WTC11 (cell line): ENCODE measurements at regions not wholly inside any gene's neighbourhood (a gene's known extent, or its start where the extent isn't known, plus 50 kb on each side); places are given as distances from the start of the nearest gene placed in this dataset.

ENCODE experiments used
- ATAC-seq: fragments of 200-7000 bp; cut with Tn5 transposase; 2 replicates; pipeline ENCODE4 v1.10.0; 2021; ENCODE audit warnings: mild to moderate bottlenecking, moderate library complexity
- CTCF ChIA-PET: fragments of 300-600 bp; sonication (Branson Sonifier 250); formaldehyde crosslinking; loops from one replicate; lab custom pipeline; 2021; ENCODE audit warnings: antibody characterized with exemption; lab: Charles Lee
- POLR2A ChIA-PET: fragments of 350-600 bp; sonication (Branson Sonifier 250); formaldehyde crosslinking; loops from one replicate; lab custom pipeline; 2021; ENCODE audit warnings: antibody characterized with exemption; lab: Charles Lee
- DNase-seq: peaks from one replicate; pipeline ENCODE4 v3.0.0; 2021; ENCODE audit warnings: low spot score
- H3K27ac Mint-ChIP-seq: 2 replicates; pipeline ENCODE4 v1.8.0; 2021; ENCODE audit warnings: mixed read lengths
- H3K27me3 Mint-ChIP-seq: 2 replicates; pipeline ENCODE4 v1.8.0; 2021; ENCODE audit warnings: low read depth, mild to moderate bottlenecking, moderate library complexity, mixed read lengths
- H3K36me3 Mint-ChIP-seq: 2 replicates; pipeline ENCODE4 v1.8.0; 2021; ENCODE audit warnings: mixed read lengths
- H3K4me1 Mint-ChIP-seq: 2 replicates; pipeline ENCODE4 v1.8.0; 2022; ENCODE audit warnings: mixed read lengths
- H3K4me3 Mint-ChIP-seq: 2 replicates; pipeline ENCODE4 v1.8.0; 2021; ENCODE audit warnings: mild to moderate bottlenecking, moderate library complexity, mixed read lengths
- H3K9me3 Mint-ChIP-seq: 2 replicates; pipeline ENCODE4 v1.8.0; 2021; ENCODE audit warnings: mixed read lengths
- ATF3 ChIP-seq: sonication (generic); formaldehyde crosslinking; conservative IDR thresholded peaks from 2 replicates; pipeline ENCODE4 v1.8.1; 2022; ENCODE audit warnings: mild to moderate bottlenecking, missing genetic modification reagents
- ELF4 ChIP-seq: sonication (generic); formaldehyde crosslinking; IDR thresholded peaks from 2 replicates; pipeline ENCODE4 v1.8.1; 2022; ENCODE audit warnings: low read depth, mild to moderate bottlenecking, moderate library complexity, missing genetic modification reagents
- EMX1 ChIP-seq: fragments of 250-450 bp; sonication (Bioruptor Pico); IDR thresholded peaks from 2 replicates; pipeline ENCODE4 v1.8.0; 2021; ENCODE audit warnings: mild to moderate bottlenecking
- GRHL2 ChIP-seq: fragments of 250-450 bp; sonication (Bioruptor Pico); IDR thresholded peaks from 2 replicates; pipeline ENCODE4 v1.8.0; 2022; ENCODE audit warnings: mild to moderate bottlenecking, moderate library complexity; ENCODE audit not compliant: insufficient replicate concordance, severe bottlenecking
- MYBL2 ChIP-seq: sonication (generic); formaldehyde crosslinking; IDR thresholded peaks from 2 replicates; pipeline ENCODE4 v1.8.1; 2023; ENCODE audit warnings: mild to moderate bottlenecking, moderate library complexity, missing genetic modification reagents
- NR2C2 ChIP-seq: sonication (generic); formaldehyde crosslinking; IDR thresholded peaks from 2 replicates; pipeline ENCODE4 v1.8.0; 2022; ENCODE audit warnings: mild to moderate bottlenecking, missing genetic modification reagents
- RORB ChIP-seq: fragments of 250-450 bp; sonication (Bioruptor Pico); IDR thresholded peaks from 2 replicates; pipeline ENCODE4 v1.9.0; 2021; ENCODE audit warnings: mild to moderate bottlenecking
- SMAD3 ChIP-seq: sonication (generic); formaldehyde crosslinking; IDR thresholded peaks from 2 replicates; pipeline ENCODE4 v1.8.0; 2022; ENCODE audit warnings: missing genetic modification reagents, mild to moderate bottlenecking, borderline replicate concordance
- SOX15 ChIP-seq: fragments of 250-450 bp; sonication (Bioruptor Pico); IDR thresholded peaks from 2 replicates; pipeline ENCODE4 v1.9.0; 2021; ENCODE audit warnings: mild to moderate bottlenecking
- TEAD1 ChIP-seq: sonication (generic); formaldehyde crosslinking; IDR thresholded peaks from 2 replicates; pipeline ENCODE4 v1.8.0; 2022; ENCODE audit warnings: mild to moderate bottlenecking, missing genetic modification reagents
- ZNF232 ChIP-seq: sonication (generic); formaldehyde crosslinking; IDR thresholded peaks from 2 replicates; pipeline ENCODE4 v1.8.0; 2022; ENCODE audit warnings: mild to moderate bottlenecking, missing genetic modification reagents
- ZNF263 ChIP-seq: sonication (generic); formaldehyde crosslinking; IDR thresholded peaks from 2 replicates; pipeline ENCODE4 v1.8.1; 2022; ENCODE audit warnings: low read depth, mild to moderate bottlenecking, moderate library complexity, missing genetic modification reagents
- ZNF281 ChIP-seq: sonication (generic); formaldehyde crosslinking; IDR thresholded peaks from 2 replicates; pipeline ENCODE4 v1.8.0; 2023; ENCODE audit warnings: mild to moderate bottlenecking, missing genetic modification reagents
- ZNF317 ChIP-seq: sonication (generic); formaldehyde crosslinking; IDR thresholded peaks from 2 replicates; pipeline ENCODE4 v1.8.1; 2023; ENCODE audit warnings: low read depth, mild to moderate bottlenecking, moderate library complexity, missing genetic modification reagents, borderline replicate concordance
- TF ChIP-seq, protein P1 (sequence below): sonication (generic); formaldehyde crosslinking; IDR thresholded peaks from 2 replicates; pipeline ENCODE4 v1.8.0; 2023; ENCODE audit warnings: missing genetic modification reagents
- TF ChIP-seq, protein P2 (sequence below): sonication (generic); formaldehyde crosslinking; IDR thresholded peaks from 2 replicates; pipeline ENCODE4 v1.8.1; 2023; ENCODE audit warnings: mild to moderate bottlenecking, moderate library complexity, missing genetic modification reagents
- TF ChIP-seq, protein P3 (sequence below): sonication (generic); formaldehyde crosslinking; IDR thresholded peaks from 2 replicates; pipeline ENCODE4 v1.8.1; 2023; ENCODE audit warnings: mild to moderate bottlenecking, missing genetic modification reagents, moderate library complexity
- TF ChIP-seq, protein P4 (sequence below): fragments of 250-450 bp; sonication (Bioruptor Pico); IDR thresholded peaks from 2 replicates; pipeline ENCODE4 v1.9.0; 2021; ENCODE audit warnings: moderate library complexity, mild to moderate bottlenecking, inconsistent platforms, borderline replicate concordance
- TF ChIP-seq, protein P5 (sequence below): sonication (generic); formaldehyde crosslinking; IDR thresholded peaks from 2 replicates; pipeline ENCODE4 v1.8.1; 2023; ENCODE audit warnings: mild to moderate bottlenecking, missing genetic modification reagents

DNA sequence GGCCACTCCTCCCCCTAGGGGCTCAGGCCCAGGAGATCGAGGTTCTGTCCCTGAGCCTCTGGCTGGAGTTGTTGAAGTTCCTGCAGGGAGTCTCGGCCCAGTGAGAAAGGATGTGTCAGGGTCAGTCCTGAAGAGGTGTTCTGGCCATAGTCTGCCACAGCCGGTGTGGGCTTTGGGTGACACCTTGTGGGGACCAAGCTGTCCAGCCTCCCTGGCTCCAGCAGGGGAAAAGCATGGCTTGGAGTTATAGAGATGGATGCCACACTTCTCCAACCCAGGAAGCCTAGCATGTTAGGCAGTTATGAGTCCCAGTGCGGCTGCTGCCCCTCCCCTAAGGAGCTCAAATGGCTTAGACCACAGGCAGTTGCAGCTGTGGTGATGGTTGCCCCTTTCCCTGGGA lies 945.6 kb upstream of the GBE1 start (continued):
- TF ChIP-seq ZNF281: no peak
- TF ChIP-seq NR2C2 (CRISPR knock-in tag): no peak
- no peak for TF ChIP-seq ELF4 (CRISPR knock-in tag)
- TF ChIP-seq, protein P1, sequence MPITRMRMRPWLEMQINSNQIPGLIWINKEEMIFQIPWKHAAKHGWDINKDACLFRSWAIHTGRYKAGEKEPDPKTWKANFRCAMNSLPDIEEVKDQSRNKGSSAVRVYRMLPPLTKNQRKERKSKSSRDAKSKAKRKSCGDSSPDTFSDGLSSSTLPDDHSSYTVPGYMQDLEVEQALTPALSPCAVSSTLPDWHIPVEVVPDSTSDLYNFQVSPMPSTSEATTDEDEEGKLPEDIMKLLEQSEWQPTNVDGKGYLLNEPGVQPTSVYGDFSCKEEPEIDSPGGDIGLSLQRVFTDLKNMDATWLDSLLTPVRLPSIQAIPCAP (CRISPR knock-in tag): no peak
- TF ChIP-seq, protein P2, sequence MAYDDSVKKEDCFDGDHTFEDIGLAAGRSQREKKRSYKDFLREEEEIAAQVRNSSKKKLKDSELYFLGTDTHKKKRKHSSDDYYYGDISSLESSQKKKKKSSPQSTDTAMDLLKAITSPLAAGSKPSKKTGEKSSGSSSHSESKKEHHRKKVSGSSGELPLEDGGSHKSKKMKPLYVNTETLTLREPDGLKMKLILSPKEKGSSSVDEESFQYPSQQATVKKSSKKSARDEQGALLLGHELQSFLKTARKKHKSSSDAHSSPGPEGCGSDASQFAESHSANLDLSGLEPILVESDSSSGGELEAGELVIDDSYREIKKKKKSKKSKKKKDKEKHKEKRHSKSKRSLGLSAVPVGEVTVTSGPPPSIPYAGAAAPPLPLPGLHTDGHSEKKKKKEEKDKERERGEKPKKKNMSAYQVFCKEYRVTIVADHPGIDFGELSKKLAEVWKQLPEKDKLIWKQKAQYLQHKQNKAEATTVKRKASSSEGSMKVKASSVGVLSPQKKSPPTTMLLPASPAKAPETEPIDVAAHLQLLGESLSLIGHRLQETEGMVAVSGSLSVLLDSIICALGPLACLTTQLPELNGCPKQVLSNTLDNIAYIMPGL (CRISPR knock-in tag): no peak

DNA sequence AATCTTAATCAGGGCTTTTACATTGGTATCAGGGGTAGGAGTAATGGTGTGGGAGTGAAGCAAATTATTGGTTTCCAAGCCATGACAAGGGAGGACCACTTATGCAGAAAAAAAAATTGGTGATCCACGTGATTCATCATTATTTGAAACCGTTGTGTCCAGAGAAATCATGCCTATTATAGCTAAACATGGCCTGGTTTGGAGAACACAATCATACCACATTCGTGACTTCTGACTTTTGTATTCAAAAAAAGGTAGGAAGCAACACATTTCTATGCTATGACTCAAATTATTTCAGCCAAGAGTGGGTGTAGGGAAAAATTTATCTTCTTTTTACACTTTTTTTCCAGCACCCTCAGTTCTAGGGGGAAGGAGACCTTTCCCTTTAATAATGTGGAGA lies 924.3 kb upstream of the GBE1 start:
- no peak for TF ChIP-seq GRHL2 (CRISPR knock-in tag)
- no peak for TF ChIP-seq ZNF263
- TF ChIP-seq SOX15: no peak
- TF ChIP-seq, protein P3, sequence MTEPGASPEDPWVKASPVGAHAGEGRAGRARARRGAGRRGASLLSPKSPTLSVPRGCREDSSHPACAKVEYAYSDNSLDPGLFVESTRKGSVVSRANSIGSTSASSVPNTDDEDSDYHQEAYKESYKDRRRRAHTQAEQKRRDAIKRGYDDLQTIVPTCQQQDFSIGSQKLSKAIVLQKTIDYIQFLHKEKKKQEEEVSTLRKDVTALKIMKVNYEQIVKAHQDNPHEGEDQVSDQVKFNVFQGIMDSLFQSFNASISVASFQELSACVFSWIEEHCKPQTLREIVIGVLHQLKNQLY (CRISPR knock-in tag): no peak
- no peak for TF ChIP-seq TEAD1 (CRISPR knock-in tag)
- TF ChIP-seq, protein P4, sequence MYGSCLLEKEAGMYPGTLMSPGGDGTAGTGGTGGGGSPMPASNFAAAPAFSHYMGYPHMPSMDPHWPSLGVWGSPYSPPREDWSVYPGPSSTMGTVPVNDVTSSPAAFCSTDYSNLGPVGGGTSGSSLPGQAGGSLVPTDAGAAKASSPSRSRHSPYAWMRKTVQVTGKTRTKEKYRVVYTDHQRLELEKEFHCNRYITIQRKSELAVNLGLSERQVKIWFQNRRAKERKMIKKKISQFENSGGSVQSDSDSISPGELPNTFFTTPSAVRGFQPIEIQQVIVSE (CRISPR knock-in tag): no peak
- no peak for TF ChIP-seq SMAD3 (CRISPR knock-in tag)
- TF ChIP-seq ATF3: no peak
- no peak for TF ChIP-seq ZNF232 (CRISPR knock-in tag)
- no peak for TF ChIP-seq EMX1 (CRISPR knock-in tag)
- no peak for TF ChIP-seq MYBL2 (CRISPR knock-in tag)
- TF ChIP-seq RORB (CRISPR knock-in tag): no peak
- TF ChIP-seq, protein P5, sequence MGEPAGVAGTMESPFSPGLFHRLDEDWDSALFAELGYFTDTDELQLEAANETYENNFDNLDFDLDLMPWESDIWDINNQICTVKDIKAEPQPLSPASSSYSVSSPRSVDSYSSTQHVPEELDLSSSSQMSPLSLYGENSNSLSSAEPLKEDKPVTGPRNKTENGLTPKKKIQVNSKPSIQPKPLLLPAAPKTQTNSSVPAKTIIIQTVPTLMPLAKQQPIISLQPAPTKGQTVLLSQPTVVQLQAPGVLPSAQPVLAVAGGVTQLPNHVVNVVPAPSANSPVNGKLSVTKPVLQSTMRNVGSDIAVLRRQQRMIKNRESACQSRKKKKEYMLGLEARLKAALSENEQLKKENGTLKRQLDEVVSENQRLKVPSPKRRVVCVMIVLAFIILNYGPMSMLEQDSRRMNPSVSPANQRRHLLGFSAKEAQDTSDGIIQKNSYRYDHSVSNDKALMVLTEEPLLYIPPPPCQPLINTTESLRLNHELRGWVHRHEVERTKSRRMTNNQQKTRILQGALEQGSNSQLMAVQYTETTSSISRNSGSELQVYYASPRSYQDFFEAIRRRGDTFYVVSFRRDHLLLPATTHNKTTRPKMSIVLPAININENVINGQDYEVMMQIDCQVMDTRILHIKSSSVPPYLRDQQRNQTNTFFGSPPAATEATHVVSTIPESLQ (CRISPR knock-in tag): no peak
- TF ChIP-seq ZNF317 (CRISPR knock-in tag): no peak
- no peak overlapping the region for H3K4me3 Mint-ChIP-seq
- DNase-seq (no peak), ATAC-seq (no peak)
- H3K9me3 Mint-ChIP-seq: 0 out of 2 replicates have a peak, but pooled peaks cover 9% of the 10 kb centered on the region
- H3K27ac Mint-ChIP-seq: no peak overlapping the region
- no peaks in the 10 kb centered on the region for H3K27me3 Mint-ChIP-seq
- ChIA-PET CTCF (no interaction called here), POLR2A (no interaction called here)
- H3K4me1 Mint-ChIP-seq: peaks cover 15% of the 10 kb centered on the region
- no peaks in the 10 kb centered on the region for H3K36me3 Mint-ChIP-seq
